HG03280 (cell line): ENCODE measurements at regions not wholly inside any gene's neighbourhood (a gene's known extent, or its start where the extent isn't known, plus 50 kb on each side); places are given as distances from the start of the nearest gene placed in this dataset.

Experiments used
- ATAC-seq: cut with Tn5 transposase; IDR thresholded peaks from one replicate; pipeline ENCODE4 v1.9.1; 2021; ENCODE audit warnings: mild to moderate bottlenecking, moderate library complexity; ENCODE audit not compliant: unreplicated experiment

GRCh38 chr5:167995844-167996425, 295.5 kb upstream of the WWC1 start:
- ATAC-seq, result no peak

DNA sequence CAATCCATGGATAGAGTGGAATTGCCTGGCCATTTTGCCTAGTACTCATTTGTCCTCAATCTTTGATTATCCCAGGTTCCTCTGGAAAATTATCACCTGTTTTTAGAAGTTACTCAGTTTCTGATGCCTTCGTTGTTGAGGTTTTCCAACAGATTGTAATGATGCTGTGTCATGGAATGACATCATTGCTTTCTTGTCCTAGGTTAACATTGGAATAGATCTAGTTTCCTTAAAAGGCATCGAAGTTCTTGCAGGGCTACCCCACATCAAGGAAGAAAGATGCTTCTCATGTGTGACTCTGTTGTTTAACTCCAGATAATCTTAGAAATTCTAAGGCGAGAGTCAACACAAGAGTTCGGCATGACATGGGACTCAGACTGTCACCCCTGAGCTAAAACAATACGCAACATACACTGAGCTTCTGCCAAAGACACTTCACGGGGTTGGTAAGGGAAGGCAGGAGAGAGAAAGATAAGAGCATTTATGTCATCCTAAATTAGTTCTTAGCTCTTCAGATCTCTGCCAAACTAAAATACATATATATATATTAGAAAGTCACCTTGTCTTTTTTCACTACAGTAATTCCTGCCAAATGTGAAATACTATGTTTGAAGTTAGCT, 293.2 kb upstream of the WWC1 start:
- no peak for ATAC-seq

- ATAC-seq, result no peak
Measured at GRCh38 chr5:167999182-167999581, 292.3 kb upstream of the WWC1 start.

DNA sequence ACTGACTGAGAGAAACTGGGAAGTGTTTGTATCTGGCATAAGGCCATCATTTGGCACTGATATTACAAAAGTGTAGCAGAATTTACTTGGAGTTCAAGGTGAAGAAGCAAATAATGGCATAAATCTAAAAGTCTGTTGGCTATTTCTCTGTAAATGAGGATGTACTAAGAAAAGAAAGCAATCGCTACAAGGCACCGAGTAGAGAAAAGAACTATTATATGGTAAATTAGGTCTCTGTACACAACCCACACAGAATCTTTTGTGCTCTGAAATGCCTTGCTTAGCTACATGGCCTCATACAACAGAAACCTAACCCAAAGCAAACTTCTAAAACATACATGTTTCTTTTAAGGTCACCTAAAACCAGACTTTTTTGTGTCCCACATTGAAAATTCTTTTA, 290.1 kb upstream of the WWC1 start:
- ATAC-seq, result no peak

GRCh38 chr5:168002116-168002515, 289.3 kb upstream of the WWC1 start:
- ATAC-seq, result no peak

GRCh38 chr5:168005093-168005492, 286.4 kb upstream of the WWC1 start:
- no peak for ATAC-seq

GRCh38 chr5:168005936-168006335, 285.5 kb upstream of the WWC1 start:
- ATAC-seq, result no peak

GRCh38 chr5:168006456-168007130, 284.9 kb upstream of the WWC1 start:
- ATAC-seq, result no peak

DNA sequence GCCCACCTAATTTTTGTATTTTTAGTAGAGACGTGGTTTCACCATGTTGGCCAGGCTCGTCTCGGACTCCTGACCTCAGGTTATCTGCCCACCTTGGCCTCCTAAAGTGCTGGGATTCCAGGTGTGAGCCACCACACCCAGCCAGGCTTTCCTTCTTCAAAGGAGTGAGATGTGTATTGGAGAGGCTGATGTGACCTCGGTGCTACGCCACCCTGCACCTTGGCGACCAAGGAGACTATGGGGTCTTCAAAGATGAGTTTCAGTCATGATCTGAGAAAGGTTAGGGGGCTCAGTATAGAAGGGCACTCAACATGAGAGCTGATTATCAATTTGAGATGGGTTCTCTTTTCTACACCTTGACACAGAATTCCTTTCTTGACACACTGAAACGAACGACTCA, 284.2 kb upstream of the WWC1 start:
- no peak for ATAC-seq

DNA sequence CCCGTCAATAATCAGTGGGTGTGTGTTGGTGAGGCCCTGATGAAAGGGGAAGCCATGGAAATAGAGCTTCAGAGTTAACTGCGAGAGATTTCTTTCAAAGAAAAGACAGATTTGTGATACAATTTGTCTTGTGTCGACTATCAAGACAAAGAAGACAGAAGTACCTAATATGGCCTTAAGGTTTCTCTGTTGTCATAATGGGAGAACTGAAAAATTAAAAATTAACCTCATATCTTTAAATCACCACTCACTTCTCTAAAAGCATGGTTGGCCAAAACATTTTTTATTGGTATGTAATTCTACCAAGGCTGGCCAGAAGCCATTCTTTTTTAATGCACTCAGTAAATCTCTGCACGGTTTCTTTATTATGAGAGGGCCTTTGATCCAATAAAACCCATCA, 282.9 kb upstream of the WWC1 start:
- ATAC-seq, result no peak

- no peak for ATAC-seq
Measured at GRCh38 chr5:168011096-168011495, 280.3 kb upstream of the WWC1 start.

GRCh38 chr5:168012006-168012405, 279.4 kb upstream of the WWC1 start:
- ATAC-seq, result no peak

- no peak for ATAC-seq
Measured at GRCh38 chr5:168013546-168013945, 277.9 kb upstream of the WWC1 start.

- no peak for ATAC-seq
Measured at GRCh38 chr5:168014433-168015123, 276.9 kb upstream of the WWC1 start.

GRCh38 chr5:168015506-168015905, 275.9 kb upstream of the WWC1 start:
- ATAC-seq, result no peak

DNA sequence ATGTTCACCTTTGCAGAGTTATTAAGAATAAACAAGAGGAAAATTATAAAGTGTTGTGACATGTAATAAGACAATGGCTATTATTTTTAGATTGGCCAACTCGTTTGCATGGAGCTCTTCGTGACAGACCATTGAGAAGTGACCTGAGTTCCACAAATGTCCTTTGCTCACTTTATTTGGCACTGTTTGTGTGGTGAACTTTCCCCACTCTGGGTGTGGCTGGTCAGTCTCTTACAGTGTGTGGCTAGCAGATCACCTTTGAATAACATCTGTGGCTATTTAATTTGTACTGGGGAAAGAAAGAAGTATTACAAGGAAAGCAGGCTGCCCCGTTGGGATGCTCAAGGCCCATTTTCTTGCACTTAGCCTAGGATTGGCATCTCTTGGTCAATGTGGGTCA, 274.1 kb upstream of the WWC1 start:
- ATAC-seq, result no peak

DNA sequence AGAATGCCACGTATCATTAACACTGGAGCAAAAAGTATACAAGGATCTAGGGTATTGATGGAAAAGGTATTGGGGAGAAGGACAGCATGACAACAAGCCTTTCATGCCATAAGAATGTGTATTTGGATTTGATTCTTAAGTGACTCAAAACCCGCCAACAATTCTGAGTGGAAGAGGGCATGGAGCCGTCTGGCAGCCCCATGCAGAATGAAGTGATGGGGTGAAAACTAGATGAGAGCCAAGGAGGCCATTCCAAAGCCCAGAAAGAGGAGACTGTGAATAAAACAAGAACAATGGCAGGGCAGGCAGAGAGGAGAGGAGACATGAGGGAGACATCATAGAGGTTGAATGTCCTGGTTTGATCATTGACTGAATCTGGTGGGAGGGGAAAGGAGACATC, 272.3 kb upstream of the WWC1 start:
- no peak for ATAC-seq

DNA sequence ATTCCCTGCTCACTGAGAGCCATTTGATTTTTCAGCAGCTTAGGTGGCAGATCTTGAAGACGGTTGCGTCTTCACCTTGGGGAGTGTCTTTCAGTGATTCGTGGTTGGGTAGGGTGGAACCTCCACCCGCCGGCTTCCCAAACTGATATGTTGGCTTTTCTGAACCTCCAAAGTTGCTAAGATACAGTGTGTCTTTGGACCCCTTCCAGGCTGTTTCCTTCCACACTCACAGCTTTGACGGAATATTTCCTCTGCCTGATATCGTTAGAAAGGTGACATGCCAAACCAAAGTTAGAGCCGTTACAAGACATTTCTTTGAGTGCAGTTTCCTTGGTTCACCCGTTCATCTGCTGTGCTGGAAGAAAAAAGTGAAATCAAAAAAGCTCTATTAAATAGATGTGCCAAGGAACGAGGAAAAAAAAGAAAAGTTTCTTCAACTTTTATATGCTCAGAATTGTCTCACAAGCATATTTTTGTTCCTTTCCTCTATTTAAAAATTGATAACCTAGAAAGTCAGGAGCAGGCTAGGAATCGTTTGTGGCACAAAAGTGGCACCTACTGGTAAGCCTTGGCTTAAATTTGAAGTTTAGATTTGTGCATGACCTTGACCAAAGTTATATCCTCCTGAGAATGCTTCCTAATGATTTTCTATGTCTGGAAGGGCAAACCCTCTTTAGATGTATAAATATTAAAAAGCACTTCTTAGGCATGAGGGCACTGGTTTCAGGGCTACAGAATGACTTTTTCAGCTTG, 270.7 kb upstream of the WWC1 start:
- ATAC-seq, result no peak

- no peak for ATAC-seq
Measured at GRCh38 chr5:168022446-168023169, 268.8 kb upstream of the WWC1 start.

GRCh38 chr5:168023191-168023590, 268.3 kb upstream of the WWC1 start:
- ATAC-seq, result no peak

- ATAC-seq, result no peak
Measured at GRCh38 chr5:168024306-168024705, 267.1 kb upstream of the WWC1 start.
